HEK293 (cell line): ENCODE measurements at regions not wholly inside any gene's neighbourhood (a gene's known extent, or its start where the extent isn't known, plus 50 kb on each side); places are given as distances from the start of the nearest gene placed in this dataset.

Source experiments
- SALL2 ChIP-seq: fragments of 450-650 bp; formaldehyde crosslinking; IDR thresholded peaks from 2 replicates; pipeline ENCODE4 v1.5.0; 2017; ENCODE audit warnings: missing biosample characterization, mild to moderate bottlenecking, missing genetic modification characterization, borderline replicate concordance
- YY1 ChIP-seq: fragments of 450-650 bp; formaldehyde crosslinking; IDR thresholded peaks from 2 replicates; pipeline ENCODE4 v1.5.1; 2018; ENCODE audit warnings: missing biosample characterization, missing genetic modification characterization
- ZBTB7A ChIP-seq: fragments of 450-650 bp; formaldehyde crosslinking; IDR thresholded peaks from 2 replicates; pipeline ENCODE4 v1.5.1; 2016; ENCODE audit warnings: low read depth, missing biosample characterization, missing genetic modification characterization
- ZNF223 ChIP-seq: fragments of 450-650 bp; formaldehyde crosslinking; IDR thresholded peaks from 2 replicates; pipeline ENCODE4 v1.5.1; 2016; ENCODE audit warnings: missing biosample characterization, missing genetic modification characterization
- TF ChIP-seq, protein P1 (sequence below): fragments of 450-650 bp; formaldehyde crosslinking; IDR thresholded peaks from 2 replicates; pipeline ENCODE4 v1.5.1; 2016; ENCODE audit warnings: missing biosample characterization, missing genetic modification characterization
- TF ChIP-seq, protein P2 (sequence below): fragments of 450-650 bp; formaldehyde crosslinking; conservative IDR thresholded peaks from 2 replicates; pipeline ENCODE4 v1.5.1; 2016; ENCODE audit warnings: low read depth, missing biosample characterization, missing genetic modification characterization
- TF ChIP-seq, protein P3 (sequence below): fragments of 450-650 bp; formaldehyde crosslinking; conservative IDR thresholded peaks from 2 replicates; pipeline ENCODE4 v1.5.1; 2016; ENCODE audit warnings: low read depth, missing biosample characterization, missing genetic modification characterization
- TF ChIP-seq, protein P4 (sequence below): fragments of 450-650 bp; formaldehyde crosslinking; IDR thresholded peaks from 2 replicates; pipeline ENCODE4 v1.5.1; 2017; ENCODE audit warnings: missing biosample characterization, missing genetic modification characterization
- TF ChIP-seq, protein P5 (sequence below): fragments of 450-650 bp; formaldehyde crosslinking; IDR thresholded peaks from 2 replicates; pipeline ENCODE4 v1.5.1; 2016; ENCODE audit warnings: missing biosample characterization, missing genetic modification characterization
- TF ChIP-seq, protein P6 (sequence below): IDR thresholded peaks from 2 replicates; pipeline ENCODE4 v1.6.1; 2011; ENCODE audit warnings: mild to moderate bottlenecking, low read depth, low read length, borderline replicate concordance

DNA sequence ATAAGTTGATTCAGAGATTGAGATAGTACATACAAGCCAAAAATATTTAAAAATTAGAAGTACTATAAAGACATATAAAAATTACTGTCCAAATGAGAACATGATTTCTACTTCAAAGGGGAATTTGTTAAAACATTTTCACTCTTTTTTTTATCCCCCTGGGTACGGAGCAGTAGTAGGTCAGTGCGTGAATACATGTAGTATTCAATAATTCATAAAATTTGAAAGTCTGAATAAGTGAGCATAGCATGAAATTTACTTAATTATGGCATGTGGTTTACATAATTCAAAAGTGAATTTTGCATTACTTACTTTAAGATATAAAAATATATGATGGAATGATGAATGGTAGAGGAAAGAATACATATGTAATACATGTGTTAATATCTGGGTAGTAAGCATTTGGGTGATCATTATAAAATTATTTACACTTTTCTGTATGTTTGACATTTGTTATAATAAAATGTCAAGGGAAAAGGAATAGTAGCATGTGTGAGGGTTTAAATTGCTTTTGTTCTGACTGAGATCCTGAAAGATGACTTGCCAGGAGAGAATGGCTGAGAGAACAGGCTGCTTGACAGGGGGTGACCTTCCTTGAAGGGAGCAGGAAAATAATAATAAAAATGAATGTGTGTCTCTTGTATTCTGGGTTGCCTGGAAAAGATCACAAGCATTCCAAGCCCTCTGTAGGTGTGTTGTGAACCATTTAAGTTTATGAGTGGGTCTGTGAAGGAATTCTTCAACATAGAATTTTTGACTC is 1178.8 kb downstream of the ZPLD1 start:
- TF ChIP-seq, protein P1, sequence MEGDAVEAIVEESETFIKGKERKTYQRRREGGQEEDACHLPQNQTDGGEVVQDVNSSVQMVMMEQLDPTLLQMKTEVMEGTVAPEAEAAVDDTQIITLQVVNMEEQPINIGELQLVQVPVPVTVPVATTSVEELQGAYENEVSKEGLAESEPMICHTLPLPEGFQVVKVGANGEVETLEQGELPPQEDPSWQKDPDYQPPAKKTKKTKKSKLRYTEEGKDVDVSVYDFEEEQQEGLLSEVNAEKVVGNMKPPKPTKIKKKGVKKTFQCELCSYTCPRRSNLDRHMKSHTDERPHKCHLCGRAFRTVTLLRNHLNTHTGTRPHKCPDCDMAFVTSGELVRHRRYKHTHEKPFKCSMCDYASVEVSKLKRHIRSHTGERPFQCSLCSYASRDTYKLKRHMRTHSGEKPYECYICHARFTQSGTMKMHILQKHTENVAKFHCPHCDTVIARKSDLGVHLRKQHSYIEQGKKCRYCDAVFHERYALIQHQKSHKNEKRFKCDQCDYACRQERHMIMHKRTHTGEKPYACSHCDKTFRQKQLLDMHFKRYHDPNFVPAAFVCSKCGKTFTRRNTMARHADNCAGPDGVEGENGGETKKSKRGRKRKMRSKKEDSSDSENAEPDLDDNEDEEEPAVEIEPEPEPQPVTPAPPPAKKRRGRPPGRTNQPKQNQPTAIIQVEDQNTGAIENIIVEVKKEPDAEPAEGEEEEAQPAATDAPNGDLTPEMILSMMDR (tag by site-specific recombination) = no peak
- TF ChIP-seq, protein P2, sequence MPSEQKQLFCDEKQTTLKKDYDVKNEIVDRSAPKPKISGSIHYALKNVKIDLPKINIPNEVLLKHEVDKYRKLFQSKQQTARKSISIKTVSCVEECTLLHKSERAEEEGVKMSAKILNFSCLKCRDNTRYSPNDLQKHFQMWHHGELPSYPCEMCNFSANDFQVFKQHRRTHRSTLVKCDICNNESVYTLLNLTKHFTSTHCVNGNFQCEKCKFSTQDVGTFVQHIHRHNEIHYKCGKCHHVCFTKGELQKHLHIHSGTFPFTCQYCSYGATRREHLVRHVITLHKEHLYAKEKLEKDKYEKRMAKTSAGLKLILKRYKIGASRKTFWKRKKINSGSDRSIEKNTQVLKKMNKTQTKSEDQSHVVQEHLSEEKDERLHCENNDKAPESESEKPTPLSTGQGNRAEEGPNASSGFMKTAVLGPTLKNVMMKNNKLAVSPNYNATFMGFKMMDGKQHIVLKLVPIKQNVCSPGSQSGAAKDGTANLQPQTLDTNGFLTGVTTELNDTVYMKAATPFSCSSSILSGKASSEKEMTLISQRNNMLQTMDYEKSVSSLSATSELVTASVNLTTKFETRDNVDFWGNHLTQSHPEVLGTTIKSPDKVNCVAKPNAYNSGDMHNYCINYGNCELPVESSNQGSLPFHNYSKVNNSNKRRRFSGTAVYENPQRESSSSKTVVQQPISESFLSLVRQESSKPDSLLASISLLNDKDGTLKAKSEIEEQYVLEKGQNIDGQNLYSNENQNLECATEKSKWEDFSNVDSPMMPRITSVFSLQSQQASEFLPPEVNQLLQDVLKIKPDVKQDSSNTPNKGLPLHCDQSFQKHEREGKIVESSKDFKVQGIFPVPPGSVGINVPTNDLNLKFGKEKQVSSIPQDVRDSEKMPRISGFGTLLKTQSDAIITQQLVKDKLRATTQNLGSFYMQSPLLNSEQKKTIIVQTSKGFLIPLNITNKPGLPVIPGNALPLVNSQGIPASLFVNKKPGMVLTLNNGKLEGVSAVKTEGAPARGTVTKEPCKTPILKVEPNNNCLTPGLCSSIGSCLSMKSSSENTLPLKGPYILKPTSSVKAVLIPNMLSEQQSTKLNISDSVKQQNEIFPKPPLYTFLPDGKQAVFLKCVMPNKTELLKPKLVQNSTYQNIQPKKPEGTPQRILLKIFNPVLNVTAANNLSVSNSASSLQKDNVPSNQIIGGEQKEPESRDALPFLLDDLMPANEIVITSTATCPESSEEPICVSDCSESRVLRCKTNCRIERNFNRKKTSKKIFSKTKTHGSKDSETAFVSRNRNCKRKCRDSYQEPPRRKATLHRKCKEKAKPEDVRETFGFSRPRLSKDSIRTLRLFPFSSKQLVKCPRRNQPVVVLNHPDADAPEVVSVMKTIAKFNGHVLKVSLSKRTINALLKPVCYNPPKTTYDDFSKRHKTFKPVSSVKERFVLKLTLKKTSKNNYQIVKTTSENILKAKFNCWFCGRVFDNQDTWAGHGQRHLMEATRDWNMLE (tag by site-specific recombination) = no peak
- TF ChIP-seq, protein P3, sequence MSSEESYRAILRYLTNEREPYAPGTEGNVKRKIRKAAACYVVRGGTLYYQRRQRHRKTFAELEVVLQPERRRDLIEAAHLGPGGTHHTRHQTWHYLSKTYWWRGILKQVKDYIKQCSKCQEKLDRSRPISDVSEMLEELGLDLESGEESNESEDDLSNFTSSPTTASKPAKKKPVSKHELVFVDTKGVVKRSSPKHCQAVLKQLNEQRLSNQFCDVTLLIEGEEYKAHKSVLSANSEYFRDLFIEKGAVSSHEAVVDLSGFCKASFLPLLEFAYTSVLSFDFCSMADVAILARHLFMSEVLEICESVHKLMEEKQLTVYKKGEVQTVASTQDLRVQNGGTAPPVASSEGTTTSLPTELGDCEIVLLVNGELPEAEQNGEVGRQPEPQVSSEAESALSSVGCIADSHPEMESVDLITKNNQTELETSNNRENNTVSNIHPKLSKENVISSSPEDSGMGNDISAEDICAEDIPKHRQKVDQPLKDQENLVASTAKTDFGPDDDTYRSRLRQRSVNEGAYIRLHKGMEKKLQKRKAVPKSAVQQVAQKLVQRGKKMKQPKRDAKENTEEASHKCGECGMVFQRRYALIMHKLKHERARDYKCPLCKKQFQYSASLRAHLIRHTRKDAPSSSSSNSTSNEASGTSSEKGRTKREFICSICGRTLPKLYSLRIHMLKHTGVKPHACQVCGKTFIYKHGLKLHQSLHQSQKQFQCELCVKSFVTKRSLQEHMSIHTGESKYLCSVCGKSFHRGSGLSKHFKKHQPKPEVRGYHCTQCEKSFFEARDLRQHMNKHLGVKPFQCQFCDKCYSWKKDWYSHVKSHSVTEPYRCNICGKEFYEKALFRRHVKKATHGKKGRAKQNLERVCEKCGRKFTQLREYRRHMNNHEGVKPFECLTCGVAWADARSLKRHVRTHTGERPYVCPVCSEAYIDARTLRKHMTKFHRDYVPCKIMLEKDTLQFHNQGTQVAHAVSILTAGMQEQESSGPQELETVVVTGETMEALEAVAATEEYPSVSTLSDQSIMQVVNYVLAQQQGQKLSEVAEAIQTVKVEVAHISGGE (tag by site-specific recombination) = no peak
- TF ChIP-seq, protein P4, sequence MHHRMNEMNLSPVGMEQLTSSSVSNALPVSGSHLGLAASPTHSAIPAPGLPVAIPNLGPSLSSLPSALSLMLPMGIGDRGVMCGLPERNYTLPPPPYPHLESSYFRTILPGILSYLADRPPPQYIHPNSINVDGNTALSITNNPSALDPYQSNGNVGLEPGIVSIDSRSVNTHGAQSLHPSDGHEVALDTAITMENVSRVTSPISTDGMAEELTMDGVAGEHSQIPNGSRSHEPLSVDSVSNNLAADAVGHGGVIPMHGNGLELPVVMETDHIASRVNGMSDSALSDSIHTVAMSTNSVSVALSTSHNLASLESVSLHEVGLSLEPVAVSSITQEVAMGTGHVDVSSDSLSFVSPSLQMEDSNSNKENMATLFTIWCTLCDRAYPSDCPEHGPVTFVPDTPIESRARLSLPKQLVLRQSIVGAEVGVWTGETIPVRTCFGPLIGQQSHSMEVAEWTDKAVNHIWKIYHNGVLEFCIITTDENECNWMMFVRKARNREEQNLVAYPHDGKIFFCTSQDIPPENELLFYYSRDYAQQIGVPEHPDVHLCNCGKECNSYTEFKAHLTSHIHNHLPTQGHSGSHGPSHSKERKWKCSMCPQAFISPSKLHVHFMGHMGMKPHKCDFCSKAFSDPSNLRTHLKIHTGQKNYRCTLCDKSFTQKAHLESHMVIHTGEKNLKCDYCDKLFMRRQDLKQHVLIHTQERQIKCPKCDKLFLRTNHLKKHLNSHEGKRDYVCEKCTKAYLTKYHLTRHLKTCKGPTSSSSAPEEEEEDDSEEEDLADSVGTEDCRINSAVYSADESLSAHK (tag by site-specific recombination) = no peak
- no peak for TF ChIP-seq SALL2 (tag by site-specific recombination)
- TF ChIP-seq ZBTB7A (tag by site-specific recombination) = no peak
- TF ChIP-seq, protein P5, sequence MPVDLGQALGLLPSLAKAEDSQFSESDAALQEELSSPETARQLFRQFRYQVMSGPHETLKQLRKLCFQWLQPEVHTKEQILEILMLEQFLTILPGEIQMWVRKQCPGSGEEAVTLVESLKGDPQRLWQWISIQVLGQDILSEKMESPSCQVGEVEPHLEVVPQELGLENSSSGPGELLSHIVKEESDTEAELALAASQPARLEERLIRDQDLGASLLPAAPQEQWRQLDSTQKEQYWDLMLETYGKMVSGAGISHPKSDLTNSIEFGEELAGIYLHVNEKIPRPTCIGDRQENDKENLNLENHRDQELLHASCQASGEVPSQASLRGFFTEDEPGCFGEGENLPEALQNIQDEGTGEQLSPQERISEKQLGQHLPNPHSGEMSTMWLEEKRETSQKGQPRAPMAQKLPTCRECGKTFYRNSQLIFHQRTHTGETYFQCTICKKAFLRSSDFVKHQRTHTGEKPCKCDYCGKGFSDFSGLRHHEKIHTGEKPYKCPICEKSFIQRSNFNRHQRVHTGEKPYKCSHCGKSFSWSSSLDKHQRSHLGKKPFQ (tag by site-specific recombination) = no peak
- TF ChIP-seq ZNF223 (tag by site-specific recombination) = no peak
- no peak for TF ChIP-seq YY1 (tag by site-specific recombination)
- TF ChIP-seq, protein P6, sequence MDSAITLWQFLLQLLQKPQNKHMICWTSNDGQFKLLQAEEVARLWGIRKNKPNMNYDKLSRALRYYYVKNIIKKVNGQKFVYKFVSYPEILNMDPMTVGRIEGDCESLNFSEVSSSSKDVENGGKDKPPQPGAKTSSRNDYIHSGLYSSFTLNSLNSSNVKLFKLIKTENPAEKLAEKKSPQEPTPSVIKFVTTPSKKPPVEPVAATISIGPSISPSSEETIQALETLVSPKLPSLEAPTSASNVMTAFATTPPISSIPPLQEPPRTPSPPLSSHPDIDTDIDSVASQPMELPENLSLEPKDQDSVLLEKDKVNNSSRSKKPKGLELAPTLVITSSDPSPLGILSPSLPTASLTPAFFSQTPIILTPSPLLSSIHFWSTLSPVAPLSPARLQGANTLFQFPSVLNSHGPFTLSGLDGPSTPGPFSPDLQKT = no peak
